CD4-positive, alpha-beta T cell (primary cell): ENCODE measurements at regions not wholly inside any gene's neighbourhood (a gene's known extent, or its start where the extent isn't known, plus 50 kb on each side); places are given as distances from the start of the nearest gene placed in this dataset.
A peak's percentile ranks its signal among the peaks of the same experiment; 100 is the strongest.

ENCODE experiments used
- ATAC-seq: fragments of 200-7000 bp; cut with Tn5 transposase; one replicate; pipeline ENCODE4 v1.10.0; 2022; ENCODE audit warnings: mild to moderate bottlenecking; ENCODE audit not compliant: poor library complexity
- CTCF ChIA-PET: fragments of 350-600 bp; sonication (Branson Sonifier 250); formaldehyde crosslinking; loops from one replicate; lab custom pipeline; 2021; ENCODE audit warnings: antibody characterized with exemption, inconsistent platforms; lab: Charles Lee
- POLR2A ChIA-PET: fragments of 350-600 bp; sonication (Branson Sonifier 250); formaldehyde crosslinking; loops from one replicate; lab custom pipeline; 2021; ENCODE audit warnings: antibody characterized with exemption, inconsistent platforms; lab: Charles Lee
- DNase-seq, 14 experiments: peaks; one replicate each; pipeline ENCODE4 v3.0.0-alpha.2; 2013 to 2020; ENCODE audit warnings: mixed read lengths in 2 of 14
- H3K27ac ChIP-seq, 2 donors: one replicate each; pipeline versions ENCODE4 v1.5.1 to v1.7.0; 2013; ENCODE audit warnings: low read length in 2 of 2, low read depth in 1 of 2, mild to moderate bottlenecking in 1 of 2
- H3K27me3 ChIP-seq, 2 experiments: 1 replicate in 1 of 2; 2 replicates in 1 of 2; pipeline versions ENCODE4 v1.6.1 to v1.7.0; 2013; ENCODE audit warnings: low read length in 2 of 2, control low read depth in 1 of 2, mild to moderate bottlenecking in 1 of 2, moderate library complexity in 1 of 2; ENCODE audit not compliant: insufficient read depth in 2 of 2, control insufficient read depth in 1 of 2
- H3K36me3 ChIP-seq: one replicate; pipeline ENCODE4 v1.6.1; 2013; ENCODE audit warnings: low read length, control low read depth; ENCODE audit not compliant: insufficient read depth
- H3K4me1 ChIP-seq: one replicate; pipeline ENCODE4 v1.6.1; 2013; ENCODE audit warnings: low read length, control low read depth; ENCODE audit not compliant: insufficient read depth
- H3K4me3 ChIP-seq: one replicate; pipeline ENCODE4 v1.5.1; 2013; ENCODE audit warnings: mild to moderate bottlenecking, low read length, moderate library complexity
- H3K9me3 ChIP-seq, 2 experiments: 1 replicate in 1 of 2; 2 replicates in 1 of 2; pipeline versions ENCODE4 v1.6.1 to v1.7.0; 2013; ENCODE audit warnings: low read length in 2 of 2, mild to moderate bottlenecking in 2 of 2, control low read depth in 1 of 2, moderate library complexity in 1 of 2; ENCODE audit not compliant: control insufficient read depth in 1 of 2, insufficient read depth in 1 of 2
- H3K27ac Mint-ChIP-seq: one replicate; pipeline ENCODE4 v1.8.0; 2020; ENCODE audit warnings: mixed read lengths
- H3K27me3 Mint-ChIP-seq: one replicate; pipeline ENCODE4 v1.8.0; 2021; ENCODE audit warnings: mixed read lengths
- H3K36me3 Mint-ChIP-seq: one replicate; pipeline ENCODE4 v1.8.0; 2021; ENCODE audit warnings: low read depth, mixed read lengths
- H3K4me1 Mint-ChIP-seq: one replicate; pipeline ENCODE4 v1.8.0; 2021; ENCODE audit warnings: low read depth, mixed read lengths
- H3K4me3 Mint-ChIP-seq: one replicate; pipeline ENCODE4 v1.8.0; 2020; ENCODE audit warnings: mild to moderate bottlenecking, mixed read lengths
- H3K9me3 Mint-ChIP-seq: one replicate; pipeline ENCODE4 v1.8.0; 2020; ENCODE audit warnings: mixed read lengths
- intact Hi-C, 2 experiments: fragments of 100-400 bp; cut with DNase I in 1 of 2; cut with micrococcal nuclease in 1 of 2; formaldehyde crosslinking; loops; one replicate each; pipeline versions ENCODE4 v1.15.1 to v1.9.0; 2023 to 2025; cut with DNase I, micrococcal nuclease
- TF ChIP-seq, protein P1 (sequence below): fragments of 200-600 bp; IDR thresholded peaks from one replicate; pipeline ENCODE4 v1.8.0; 2022; ENCODE audit warnings: antibody characterized with exemption, mild to moderate bottlenecking

DNA sequence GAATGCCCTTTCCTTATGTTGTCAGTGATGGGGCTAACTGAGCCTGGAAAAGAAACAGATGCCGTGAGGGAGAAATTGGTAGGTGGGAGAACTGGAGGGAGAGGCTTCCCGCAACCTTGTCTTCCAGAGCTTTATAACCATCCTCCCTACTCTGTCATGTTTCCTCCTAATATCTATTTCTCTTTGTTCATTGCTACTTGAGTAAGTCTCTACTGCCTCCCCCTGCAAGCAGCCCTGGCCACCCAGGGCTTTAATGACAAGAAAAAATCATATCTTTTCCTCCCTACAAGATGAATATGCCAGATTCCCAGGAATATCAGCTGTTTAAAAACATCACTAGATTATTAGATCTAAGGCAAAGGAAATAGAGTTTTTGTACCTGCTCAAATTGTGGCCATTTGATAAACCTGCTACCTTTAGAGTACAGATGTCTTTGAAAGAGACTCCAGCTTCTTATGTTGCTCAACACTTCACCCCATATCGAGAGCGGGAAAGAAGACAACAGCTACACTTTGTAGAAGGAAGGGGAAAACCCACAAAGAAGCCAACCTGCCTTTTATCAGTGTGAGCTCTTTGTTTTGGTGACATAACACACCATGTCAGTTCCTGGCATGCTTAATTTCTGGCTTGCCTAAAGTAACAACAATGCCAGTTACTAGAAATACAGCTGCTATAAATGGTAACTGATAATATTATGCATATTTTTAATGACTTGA, 186.6 kb upstream of the LEF1 start:
- CTCF ChIA-PET, result interaction anchor here (0.7 kb wide), 1 partner anchor 14 kb away, joined by 3 read pairs; no protein-coding TSS in a partner anchor
- no peak overlapping the region for H3K4me3 ChIP-seq
- no peaks in the 10 kb centered on the region for H3K36me3 Mint-ChIP-seq
- no peaks in the 10 kb centered on the region for H3K36me3 ChIP-seq
- ATAC-seq (peak; percentile 86), DNase-seq (peak in 8 of 14 experiments; percentile 36 to 86 (median 55))
- TF ChIP-seq, protein P1, sequence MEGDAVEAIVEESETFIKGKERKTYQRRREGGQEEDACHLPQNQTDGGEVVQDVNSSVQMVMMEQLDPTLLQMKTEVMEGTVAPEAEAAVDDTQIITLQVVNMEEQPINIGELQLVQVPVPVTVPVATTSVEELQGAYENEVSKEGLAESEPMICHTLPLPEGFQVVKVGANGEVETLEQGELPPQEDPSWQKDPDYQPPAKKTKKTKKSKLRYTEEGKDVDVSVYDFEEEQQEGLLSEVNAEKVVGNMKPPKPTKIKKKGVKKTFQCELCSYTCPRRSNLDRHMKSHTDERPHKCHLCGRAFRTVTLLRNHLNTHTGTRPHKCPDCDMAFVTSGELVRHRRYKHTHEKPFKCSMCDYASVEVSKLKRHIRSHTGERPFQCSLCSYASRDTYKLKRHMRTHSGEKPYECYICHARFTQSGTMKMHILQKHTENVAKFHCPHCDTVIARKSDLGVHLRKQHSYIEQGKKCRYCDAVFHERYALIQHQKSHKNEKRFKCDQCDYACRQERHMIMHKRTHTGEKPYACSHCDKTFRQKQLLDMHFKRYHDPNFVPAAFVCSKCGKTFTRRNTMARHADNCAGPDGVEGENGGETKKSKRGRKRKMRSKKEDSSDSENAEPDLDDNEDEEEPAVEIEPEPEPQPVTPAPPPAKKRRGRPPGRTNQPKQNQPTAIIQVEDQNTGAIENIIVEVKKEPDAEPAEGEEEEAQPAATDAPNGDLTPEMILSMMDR, result no peak
- peaks cover 40% of the 10 kb centered on the region for H3K4me1 ChIP-seq
- H3K4me1 Mint-ChIP-seq, result peaks cover 78% of the 10 kb centered on the region
- H3K27me3 Mint-ChIP-seq, result no peaks in the 10 kb centered on the region
- H3K4me3 Mint-ChIP-seq, result peak overlapping the region; percentile 47
- H3K27me3 ChIP-seq, result no peaks in the 10 kb centered on the region
- peak overlapping the region; percentile 87 for H3K27ac Mint-ChIP-seq
- peaks cover 0 to 1% of the 10 kb centered on the region in 2 experiments for H3K9me3 ChIP-seq
- no peaks in the 10 kb centered on the region for H3K9me3 Mint-ChIP-seq
- POLR2A ChIA-PET, result interaction anchor here (0.6 to 2.8 kb wide), 36 partner anchors 8 to 327 kb away, joined by 3 to 20 read pairs (median 4); partner anchors contain the start of genes LEF1 and RPL34
- intact Hi-C loops, result loop anchor here in 1 of 2 experiments (1.0 to 5.0 kb wide), 5 partner anchors 28 to 243 kb away; no protein-coding TSS in a partner anchor
- peak overlapping the region; percentile 69 for H3K27ac ChIP-seq

- TF ChIP-seq, protein P1, result no peak
- Mint-ChIP-seq H3K36me3 (no peaks in the 10 kb centered on the region), H3K4me3 (no peak overlapping the region), H3K4me1 (peaks cover 55% of the 10 kb centered on the region), H3K27ac (no peak overlapping the region), H3K27me3 (no peaks in the 10 kb centered on the region), H3K9me3 (no peaks in the 10 kb centered on the region)
- H3K36me3 ChIP-seq, result no peaks in the 10 kb centered on the region
- POLR2A ChIA-PET, result interaction anchor here (1.0 kb wide), 1 partner anchor 20 kb away, joined by 3 read pairs; no protein-coding TSS in a partner anchor
- no peak for DNase-seq
- H3K4me3 ChIP-seq, result no peak overlapping the region
- H3K4me1 ChIP-seq, result peaks cover 26% of the 10 kb centered on the region
- peaks cover 0 to 4% of the 10 kb centered on the region in 2 experiments for H3K9me3 ChIP-seq
- ATAC-seq, result no peak
- CTCF ChIA-PET, result no interaction called here
- intact Hi-C loops, result no loop called here
- H3K27me3 ChIP-seq, result no peaks in the 10 kb centered on the region
- no peak overlapping the region for H3K27ac ChIP-seq
These were observed 184.1 kb upstream of the LEF1 start for GRCh38 chr4:108352664-108353308.

DNA sequence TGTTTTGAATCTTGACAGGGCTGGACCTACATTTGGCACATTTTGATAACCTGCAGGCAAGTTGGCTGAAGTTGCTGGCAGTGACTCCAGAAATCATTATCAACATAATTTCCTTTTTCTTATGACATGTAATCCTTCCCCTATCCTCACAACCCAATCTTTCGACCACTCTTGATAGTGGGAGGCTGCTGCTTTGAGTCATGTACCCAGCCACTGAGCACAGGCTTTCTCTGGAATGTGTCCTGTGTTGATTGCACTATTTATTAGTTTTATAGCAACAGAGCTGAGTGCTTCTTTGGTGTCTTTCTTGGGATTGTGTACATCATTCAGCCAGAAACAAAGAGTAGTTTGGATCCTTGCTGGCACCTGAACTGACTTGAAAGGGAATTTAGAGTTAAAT, 183.1 kb upstream of the LEF1 start:
- no peaks in the 10 kb centered on the region for H3K9me3 Mint-ChIP-seq
- Histone ChIP-seq H3K27ac (no peak overlapping the region), H3K4me3 (no peak overlapping the region), H3K9me3 (peaks cover 0 to 4% of the 10 kb centered on the region in 2 experiments), H3K4me1 (peaks cover 28% of the 10 kb centered on the region), H3K27me3 (no peaks in the 10 kb centered on the region), H3K36me3 (no peaks in the 10 kb centered on the region)
- ChIA-PET CTCF (no interaction called here), POLR2A (interaction anchor here (1.0 kb wide), 1 partner anchor 21 kb away, joined by 3 read pairs; no protein-coding TSS in a partner anchor)
- H3K4me1 Mint-ChIP-seq, result peaks cover 49% of the 10 kb centered on the region
- DNase-seq (no peak), ATAC-seq (no peak)
- TF ChIP-seq, protein P1, result no peak
- no peak overlapping the region for H3K4me3 Mint-ChIP-seq
- H3K27me3 Mint-ChIP-seq, result no peaks in the 10 kb centered on the region
- no peaks in the 10 kb centered on the region for H3K36me3 Mint-ChIP-seq
- no peak overlapping the region for H3K27ac Mint-ChIP-seq
- intact Hi-C loops, result no loop called here
